GM18511 (cell line): ENCODE measurements at regions not wholly inside any gene's neighbourhood (a gene's known extent, or its start where the extent isn't known, plus 50 kb on each side); places are given as distances from the start of the nearest gene placed in this dataset.
"Not testable (repeated sequence)": the region's sequence is repeated elsewhere in the genome, so short reads cannot be mapped to it uniquely, and the experiment has no call there.

Experiments used
- ATAC-seq: cut with Tn5 transposase; IDR thresholded peaks from one replicate; pipeline ENCODE4 v1.9.1; 2021; ENCODE audit warnings: mild to moderate bottlenecking, moderate library complexity; ENCODE audit not compliant: unreplicated experiment

GRCh38 chr4:171017593-171017992, 795.6 kb upstream of the GALNTL6 start:
- ATAC-seq = no peak

- ATAC-seq = no peak
These were observed 797.1 kb upstream of the GALNTL6 start for GRCh38 chr4:171016145-171016544.

- no peak for ATAC-seq
These were observed 797.8 kb upstream of the GALNTL6 start for GRCh38 chr4:171015441-171015840.

- no peak for ATAC-seq
These were observed 805.4 kb upstream of the GALNTL6 start for GRCh38 chr4:171007618-171008390.

GRCh38 chr4:171002246-171002645, 811.0 kb upstream of the GALNTL6 start:
- no peak for ATAC-seq

- peak; percentile 96 for ATAC-seq
These were observed 822.1 kb upstream of the GALNTL6 start for GRCh38 chr4:170990989-170991589.

- no peak for ATAC-seq
These were observed 824.8 kb upstream of the GALNTL6 start for GRCh38 chr4:170988446-170988845.

GRCh38 chr4:170979736-170980135, 833.5 kb upstream of the GALNTL6 start:
- ATAC-seq = no peak

- ATAC-seq = no peak
These were observed 834.2 kb upstream of the GALNTL6 start for GRCh38 chr4:170978990-170979389.

GRCh38 chr4:170949084-170949483, 859.3 kb upstream of the AADAT start:
- ATAC-seq = no peak

GRCh38 chr4:170940043-170940724, 850.4 kb upstream of the AADAT start:
- no peak for ATAC-seq

- ATAC-seq = no peak
These were observed 848.8 kb upstream of the AADAT start for GRCh38 chr4:170938588-170938987.

GRCh38 chr4:170931321-170931720, 841.6 kb upstream of the AADAT start:
- no peak for ATAC-seq

GRCh38 chr4:170888660-170889059, 798.9 kb upstream of the AADAT start:
- ATAC-seq = no peak

GRCh38 chr4:170887396-170887795, 797.6 kb upstream of the AADAT start:
- ATAC-seq = no peak

GRCh38 chr4:170884969-170885570, 795.3 kb upstream of the AADAT start:
- no peak for ATAC-seq

GRCh38 chr4:170881646-170882045, 791.9 kb upstream of the AADAT start:
- not testable (repeated sequence) for ATAC-seq

GRCh38 chr4:170875868-170876267, 786.1 kb upstream of the AADAT start:
- no peak for ATAC-seq

- no peak for ATAC-seq
These were observed 783.0 kb upstream of the AADAT start for GRCh38 chr4:170872794-170873193.

GRCh38 chr4:170868170-170868569, 778.4 kb upstream of the AADAT start:
- no peak for ATAC-seq

GRCh38 chr4:170854097-170854496, 764.3 kb upstream of the AADAT start:
- no peak for ATAC-seq
